GM18520 (cell line): ENCODE measurements at regions not wholly inside any gene's neighbourhood (a gene's known extent, or its start where the extent isn't known, plus 50 kb on each side); places are given as distances from the start of the nearest gene placed in this dataset.

Experiments
- ATAC-seq: cut with Tn5 transposase; IDR thresholded peaks from one replicate; pipeline ENCODE4 v1.9.1; 2021; ENCODE audit not compliant: unreplicated experiment

- no peak for ATAC-seq
Observed at GRCh38 chr14:61110316-61111082, 129.5 kb downstream of the SLC38A6 start.

- ATAC-seq = no peak
Observed at GRCh38 chr14:61109288-61109687, 128.2 kb downstream of the SLC38A6 start.

GRCh38 chr14:61108496-61109141 is 127.6 kb downstream of the SLC38A6 start:
- ATAC-seq = no peak

- ATAC-seq = no peak
Observed at GRCh38 chr14:61107869-61108493, 126.9 kb downstream of the SLC38A6 start.

GRCh38 chr14:61106959-61107641 is 126.1 kb downstream of the SLC38A6 start:
- no peak for ATAC-seq

- ATAC-seq = no peak
Observed at GRCh38 chr14:61106271-61106958, 125.4 kb downstream of the SLC38A6 start.

GRCh38 chr14:61104358-61104757 is 123.3 kb downstream of the SLC38A6 start:
- no peak for ATAC-seq

GRCh38 chr14:61103541-61104339 is 122.7 kb downstream of the SLC38A6 start:
- peak; percentile 60 for ATAC-seq

- no peak for ATAC-seq
Observed at GRCh38 chr14:61102549-61103466, 121.8 kb downstream of the SLC38A6 start.
